ENCODE measurements at regions not wholly inside any gene's neighbourhood (a gene's known extent, or its start where the extent isn't known, plus 50 kb on each side); places are given as distances from the start of the nearest gene placed in this dataset.

DNA sequence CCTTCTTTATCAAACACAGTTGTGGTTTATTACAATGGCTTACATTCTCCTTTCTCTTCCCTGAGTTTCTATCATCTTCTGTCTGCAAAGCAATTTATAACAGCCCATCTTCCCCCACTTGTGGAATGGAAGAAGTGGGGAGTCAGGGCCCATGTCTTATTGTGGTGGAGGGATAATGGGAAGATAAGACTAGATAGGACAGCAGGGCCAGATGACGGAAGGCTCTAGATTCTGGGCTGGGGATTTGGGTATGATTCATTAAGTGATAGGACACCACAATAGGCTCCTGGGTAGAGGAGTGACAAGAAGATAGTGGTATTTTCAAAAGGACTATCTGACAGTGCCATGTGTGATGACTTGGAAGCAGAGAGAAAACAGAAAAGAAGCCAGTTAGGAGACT, 450.6 kb downstream of the TTLL7 start:
- TF ChIP-seq, protein P1, sequence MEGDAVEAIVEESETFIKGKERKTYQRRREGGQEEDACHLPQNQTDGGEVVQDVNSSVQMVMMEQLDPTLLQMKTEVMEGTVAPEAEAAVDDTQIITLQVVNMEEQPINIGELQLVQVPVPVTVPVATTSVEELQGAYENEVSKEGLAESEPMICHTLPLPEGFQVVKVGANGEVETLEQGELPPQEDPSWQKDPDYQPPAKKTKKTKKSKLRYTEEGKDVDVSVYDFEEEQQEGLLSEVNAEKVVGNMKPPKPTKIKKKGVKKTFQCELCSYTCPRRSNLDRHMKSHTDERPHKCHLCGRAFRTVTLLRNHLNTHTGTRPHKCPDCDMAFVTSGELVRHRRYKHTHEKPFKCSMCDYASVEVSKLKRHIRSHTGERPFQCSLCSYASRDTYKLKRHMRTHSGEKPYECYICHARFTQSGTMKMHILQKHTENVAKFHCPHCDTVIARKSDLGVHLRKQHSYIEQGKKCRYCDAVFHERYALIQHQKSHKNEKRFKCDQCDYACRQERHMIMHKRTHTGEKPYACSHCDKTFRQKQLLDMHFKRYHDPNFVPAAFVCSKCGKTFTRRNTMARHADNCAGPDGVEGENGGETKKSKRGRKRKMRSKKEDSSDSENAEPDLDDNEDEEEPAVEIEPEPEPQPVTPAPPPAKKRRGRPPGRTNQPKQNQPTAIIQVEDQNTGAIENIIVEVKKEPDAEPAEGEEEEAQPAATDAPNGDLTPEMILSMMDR (IDR thresholded peaks at IDR 0.05): no peak
- Histone ChIP-seq H3K27ac (no peak overlapping the region), H3K36me3 (no peaks in the 10 kb centered on the region), H3K4me3 (no peak overlapping the region), H3K27me3 (no peaks in the 10 kb centered on the region), H3K4me1 (no peaks in the 10 kb centered on the region), H3K9me3 (no peaks in the 10 kb centered on the region)
- intact Hi-C loops (cut with DNase I): no loop called here
- DNase-seq: no peak
- no peak for ATAC-seq

DNA sequence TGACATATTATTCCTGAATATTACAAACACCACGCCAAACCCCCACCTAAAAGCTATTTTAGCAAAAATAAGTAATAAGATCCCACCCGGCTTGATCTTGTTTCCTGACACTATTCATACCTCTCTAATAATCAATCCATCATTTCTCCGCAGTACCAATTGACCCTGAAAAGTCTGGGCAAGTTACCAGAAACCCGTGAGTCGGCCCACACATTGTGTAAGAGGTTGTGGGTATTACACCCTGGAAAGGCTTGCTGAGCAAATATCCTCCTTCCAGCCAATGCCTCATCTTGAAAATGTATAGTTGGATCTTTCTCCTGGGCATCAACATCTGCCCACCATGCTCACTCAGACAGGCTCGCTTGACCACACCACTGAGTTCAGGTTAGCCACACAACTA, 451.0 kb downstream of the TTLL7 start:
- DNase-seq (no peak), ATAC-seq (peak; percentile 41)
- Histone ChIP-seq H3K9me3 (no peaks in the 10 kb centered on the region), H3K36me3 (no peaks in the 10 kb centered on the region), H3K4me3 (no peak overlapping the region), H3K27me3 (no peaks in the 10 kb centered on the region), H3K4me1 (no peaks in the 10 kb centered on the region), H3K27ac (no peak overlapping the region)
- TF ChIP-seq, protein P1 (IDR thresholded peaks at IDR 0.05): no peak
- intact Hi-C loops (cut with DNase I): no loop called here

DNA sequence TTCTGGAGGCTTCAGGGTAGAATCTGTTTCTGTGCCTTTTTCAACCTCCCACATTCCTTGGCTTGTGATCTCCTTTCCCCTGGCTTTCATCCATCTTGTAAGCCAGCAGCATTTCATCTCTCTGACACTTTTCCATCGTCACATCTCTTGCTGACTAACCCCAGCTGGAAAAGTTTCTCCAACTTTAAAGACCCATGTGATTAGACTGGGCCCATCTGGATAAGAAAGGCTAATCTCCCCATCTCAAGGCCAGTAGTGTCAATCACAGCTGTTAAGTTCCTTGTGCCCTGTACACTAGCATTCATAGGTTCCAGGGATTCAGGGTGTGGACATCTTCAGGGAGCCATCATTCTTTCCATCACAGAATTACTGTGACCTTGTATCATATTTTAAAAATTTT, 452.1 kb downstream of the TTLL7 start:
- H3K9me3 ChIP-seq: no peaks in the 10 kb centered on the region
- DNase-seq (no peak), ATAC-seq (no peak)
- intact Hi-C loops (cut with DNase I): no loop called here
- no peaks in the 10 kb centered on the region for H3K27me3 ChIP-seq
- TF ChIP-seq, protein P1 (IDR thresholded peaks at IDR 0.05): no peak
- no peaks in the 10 kb centered on the region for H3K4me1 ChIP-seq
- H3K4me3 ChIP-seq: no peak overlapping the region
- no peak overlapping the region for H3K27ac ChIP-seq
- no peaks in the 10 kb centered on the region for H3K36me3 ChIP-seq

DNA sequence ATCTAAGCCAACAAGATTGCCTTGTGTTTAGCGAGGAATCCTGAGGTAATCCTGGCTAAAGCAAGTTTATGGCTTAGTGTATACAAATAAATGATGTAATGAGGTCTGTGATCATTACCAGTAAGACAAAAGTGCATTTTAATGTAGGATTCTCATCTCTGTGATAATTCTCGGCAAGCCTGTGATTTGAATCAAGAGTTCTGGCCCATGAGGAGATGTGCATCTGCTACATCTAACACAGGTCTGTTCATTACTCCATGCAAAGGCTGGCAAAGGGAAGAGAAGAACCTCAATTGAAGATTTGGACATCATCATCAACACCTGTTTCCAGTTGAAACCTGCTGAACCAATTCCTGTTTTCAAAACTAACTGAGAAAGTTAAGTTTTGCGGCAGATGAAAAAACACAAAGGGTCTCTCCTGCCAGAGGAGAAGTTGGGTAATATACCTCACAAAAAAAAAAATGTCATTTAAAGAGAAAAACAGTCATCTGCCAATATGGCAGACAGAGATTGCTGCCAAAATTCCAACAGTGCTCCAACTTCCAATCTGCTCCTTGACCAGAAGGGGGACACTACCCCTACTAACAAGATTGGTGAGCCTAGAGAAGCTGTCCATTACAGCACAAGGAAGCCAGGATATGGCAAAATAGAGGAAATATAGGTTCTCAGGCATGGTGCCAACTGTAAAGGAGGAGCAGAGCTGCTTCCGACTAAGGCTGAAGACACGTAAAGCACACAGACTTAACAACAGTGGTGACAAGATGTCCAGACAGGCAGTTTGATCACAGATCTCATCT, 453.7 kb downstream of the TTLL7 start:
- Histone ChIP-seq H3K4me1 (no peaks in the 10 kb centered on the region), H3K27ac (no peak overlapping the region), H3K36me3 (no peaks in the 10 kb centered on the region), H3K27me3 (no peaks in the 10 kb centered on the region), H3K9me3 (no peaks in the 10 kb centered on the region), H3K4me3 (no peak overlapping the region)
- DNase-seq: no peak
- TF ChIP-seq, protein P1 (IDR thresholded peaks at IDR 0.05): no peak
- ATAC-seq: no peak
- intact Hi-C loops (cut with DNase I): no loop called here

DNA sequence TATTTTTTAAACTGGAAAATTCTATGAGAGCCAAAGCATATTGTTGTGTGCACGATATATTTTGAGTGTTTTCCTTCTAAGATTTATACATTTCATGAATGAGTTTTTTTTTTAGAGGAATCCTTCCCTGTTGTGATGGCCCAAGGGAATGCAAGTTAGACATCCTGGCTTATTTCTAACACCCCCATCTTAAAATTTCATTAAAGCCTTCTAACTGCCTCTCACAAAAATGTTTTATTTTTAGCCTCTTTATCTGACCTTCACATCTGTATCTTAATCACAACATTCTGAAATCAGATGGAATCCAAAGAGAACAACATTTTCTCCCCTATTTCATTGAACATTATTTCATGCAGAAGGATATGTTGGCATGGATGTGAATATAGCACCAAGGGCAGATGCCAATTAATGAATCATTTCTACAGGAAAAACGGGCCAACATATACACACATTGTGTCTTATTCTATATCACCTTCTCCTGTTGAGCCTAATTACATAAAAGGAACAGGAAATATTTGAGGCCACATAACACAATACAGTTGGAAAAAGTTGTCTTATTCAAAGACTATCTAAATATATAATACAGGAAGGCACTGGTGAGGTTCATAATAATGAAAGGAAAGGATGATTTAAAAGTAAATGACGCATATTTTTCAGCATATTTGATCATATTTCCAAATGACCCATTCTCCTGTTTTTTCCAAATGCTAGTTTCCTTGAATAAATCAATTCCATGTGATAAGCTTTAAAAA, 455.5 kb downstream of the TTLL7 start:
- DNase-seq: no peak
- ATAC-seq: no peak
- Histone ChIP-seq H3K27ac (no peak overlapping the region), H3K4me3 (no peak overlapping the region), H3K4me1 (no peaks in the 10 kb centered on the region), H3K36me3 (no peaks in the 10 kb centered on the region), H3K27me3 (no peaks in the 10 kb centered on the region), H3K9me3 (no peaks in the 10 kb centered on the region)
- intact Hi-C loops (cut with DNase I): no loop called here
- TF ChIP-seq, protein P1 (IDR thresholded peaks at IDR 0.05): no peak

Measured in left lung (tissue), 4 donors.